ENCODE measurements at regions not wholly inside any gene's neighbourhood (a gene's known extent, or its start where the extent isn't known, plus 50 kb on each side); places are given as distances from the start of the nearest gene placed in this dataset.

- ATAC-seq (no peak), DNase-seq (peak in 1 of 2 donors; percentile 9)
- Mint-ChIP-seq H3K9me3 (no peaks in the 10 kb centered on the region), H3K4me3 (no peak overlapping the region), H3K36me3 (no peaks in the 10 kb centered on the region), H3K4me1 (peaks cover 0 to 6% of the 10 kb centered on the region in 2 donors), H3K27me3 (ENCODE audit: low read depth in 2 of 2) (no peaks in the 10 kb centered on the region), H3K27ac (no peak overlapping the region)
- no peak for TF ChIP-seq CTCF (IDR thresholded peaks at IDR 0.05)
- H3K9me3 ChIP-seq (ENCODE audit: control insufficient read depth, insufficient read depth, low read length), result no peaks in the 10 kb centered on the region
- 65% methylated on average over 5 of the region's 5 CpGs for whole genome bisulfite sequencing (ENCODE audit: insufficient coverage)
- intact Hi-C loops (cut with micrococcal nuclease), result loop anchor here (10.0 kb wide), 1 partner anchor 120 kb away; no protein-coding TSS in a partner anchor
- H3K36me3 ChIP-seq (ENCODE audit: control insufficient read depth, insufficient read depth, low read length), result no peaks in the 10 kb centered on the region
- no peaks in the 10 kb centered on the region for H3K27me3 ChIP-seq (ENCODE audit: control insufficient read depth, insufficient read depth, low read length)
- no peak overlapping the region for H3K27ac ChIP-seq (ENCODE audit: low read length)
- H3K4me1 ChIP-seq (ENCODE audit: control insufficient read depth, insufficient read depth, low read length), result no peaks in the 10 kb centered on the region
- no peak overlapping the region for H3K4me3 ChIP-seq (ENCODE audit: low read length)
These were observed 99.0 kb upstream of the TNFSF11 start for GRCh38 chr13:42474954-42475353.

GRCh38 chr13:42477596-42478190 lies 96.3 kb upstream of the TNFSF11 start:
- Mint-ChIP-seq H3K36me3 (no peaks in the 10 kb centered on the region), H3K27me3 (ENCODE audit: low read depth in 2 of 2) (no peaks in the 10 kb centered on the region), H3K4me3 (no peak overlapping the region), H3K9me3 (no peaks in the 10 kb centered on the region), H3K27ac (no peak overlapping the region), H3K4me1 (peaks cover 0 to 6% of the 10 kb centered on the region in 2 donors)
- no peak for DNase-seq
- WGBS (ENCODE audit: insufficient coverage), result 97% methylated on average over 9 of the region's 10 CpGs
- intact Hi-C loops (cut with micrococcal nuclease), result loop anchor here (10.0 kb wide), 1 partner anchor 123 kb away; no protein-coding TSS in a partner anchor
- no peaks in the 10 kb centered on the region for H3K4me1 ChIP-seq (ENCODE audit: control insufficient read depth, insufficient read depth, low read length)
- no peak overlapping the region for H3K27ac ChIP-seq (ENCODE audit: low read length)
- ATAC-seq, result no peak
- H3K27me3 ChIP-seq (ENCODE audit: control insufficient read depth, insufficient read depth, low read length), result no peaks in the 10 kb centered on the region
- no peaks in the 10 kb centered on the region for H3K9me3 ChIP-seq (ENCODE audit: control insufficient read depth, insufficient read depth, low read length)
- H3K36me3 ChIP-seq (ENCODE audit: control insufficient read depth, insufficient read depth, low read length), result no peaks in the 10 kb centered on the region
- H3K4me3 ChIP-seq (ENCODE audit: low read length), result no peak overlapping the region
- no peak for TF ChIP-seq CTCF (IDR thresholded peaks at IDR 0.05)

DNA sequence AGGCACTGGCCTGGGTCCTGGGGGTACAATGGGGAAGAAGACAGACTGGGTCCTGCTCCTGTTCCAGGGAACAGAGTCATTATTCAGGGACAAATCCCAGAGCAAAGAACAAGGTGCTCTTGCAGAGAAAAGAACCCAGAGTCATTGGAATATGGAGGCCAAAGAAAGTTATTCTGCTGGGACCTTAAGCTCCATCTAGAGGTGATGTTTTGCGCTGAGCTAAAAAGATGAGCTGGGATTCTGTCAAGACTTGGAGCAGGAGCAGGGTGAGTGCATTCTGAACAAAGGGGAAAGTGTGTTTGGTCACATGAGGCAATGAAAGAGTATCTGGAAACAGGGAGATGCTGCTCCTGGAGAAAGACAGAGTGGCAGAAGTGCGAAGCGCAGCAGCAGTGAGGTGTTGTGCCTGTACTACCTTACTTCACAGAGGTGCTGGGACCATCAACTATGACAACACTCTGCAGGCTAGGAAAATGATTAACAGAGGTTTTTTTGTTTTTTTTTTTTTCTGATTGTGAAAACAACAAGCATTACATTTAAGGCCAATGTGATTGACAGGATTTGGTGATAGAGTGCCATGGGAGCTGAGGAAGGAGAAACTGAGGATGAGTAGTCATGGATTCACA lies 95.3 kb upstream of the TNFSF11 start:
- Mint-ChIP-seq H3K9me3 (no peaks in the 10 kb centered on the region), H3K27me3 (ENCODE audit: low read depth in 2 of 2) (no peaks in the 10 kb centered on the region), H3K4me3 (no peak overlapping the region), H3K4me1 (peaks cover 0 to 6% of the 10 kb centered on the region in 2 donors), H3K27ac (no peak overlapping the region), H3K36me3 (no peaks in the 10 kb centered on the region)
- DNase-seq (peak in 1 of 2 donors; percentile 44), ATAC-seq (no peak)
- intact Hi-C loops (cut with micrococcal nuclease), result loop anchor here (10.0 kb wide), 1 partner anchor 124 kb away; no protein-coding TSS in a partner anchor
- Histone ChIP-seq H3K27ac (ENCODE audit: low read length) (no peak overlapping the region), H3K27me3 (ENCODE audit: control insufficient read depth, insufficient read depth, low read length) (no peaks in the 10 kb centered on the region), H3K36me3 (ENCODE audit: control insufficient read depth, insufficient read depth, low read length) (no peaks in the 10 kb centered on the region), H3K4me1 (ENCODE audit: control insufficient read depth, insufficient read depth, low read length) (no peaks in the 10 kb centered on the region), H3K4me3 (ENCODE audit: low read length) (no peak overlapping the region), H3K9me3 (ENCODE audit: control insufficient read depth, insufficient read depth, low read length) (no peaks in the 10 kb centered on the region)
- TF ChIP-seq CTCF (IDR thresholded peaks at IDR 0.05), result no peak
- WGBS (ENCODE audit: insufficient coverage), result 100% methylated on average over 3 of the region's 3 CpGs

DNA sequence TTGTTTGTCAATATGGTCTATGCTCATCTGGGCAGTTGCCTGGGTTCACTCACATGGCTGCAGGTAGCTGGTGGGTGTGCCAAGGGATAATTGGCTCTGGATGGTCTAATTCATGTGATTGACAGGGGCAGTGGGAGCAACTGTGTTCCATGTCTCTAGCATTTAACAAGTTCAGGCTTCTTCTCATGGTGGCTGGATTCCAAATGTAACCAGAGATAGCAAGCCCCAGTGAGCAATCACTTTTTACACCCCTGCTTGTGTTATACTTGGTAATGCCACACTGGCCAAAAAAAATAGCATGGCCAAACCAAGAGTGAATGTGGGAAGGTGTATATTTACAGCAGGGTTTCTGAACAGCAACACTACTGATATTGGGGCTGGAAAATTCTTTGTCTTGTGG lies 89.6 kb upstream of the TNFSF11 start:
- DNase-seq, result no peak
- no peak overlapping the region for H3K4me3 Mint-ChIP-seq
- H3K27me3 Mint-ChIP-seq (ENCODE audit: low read depth in 2 of 2), result no peaks in the 10 kb centered on the region
- TF ChIP-seq CTCF (IDR thresholded peaks at IDR 0.05), result no peak
- no peak overlapping the region for H3K27ac Mint-ChIP-seq
- no peaks in the 10 kb centered on the region for H3K36me3 Mint-ChIP-seq
- Histone ChIP-seq H3K27ac (ENCODE audit: low read length) (no peak overlapping the region), H3K27me3 (ENCODE audit: control insufficient read depth, insufficient read depth, low read length) (no peaks in the 10 kb centered on the region), H3K36me3 (ENCODE audit: control insufficient read depth, insufficient read depth, low read length) (no peaks in the 10 kb centered on the region), H3K4me3 (ENCODE audit: low read length) (no peak overlapping the region), H3K4me1 (ENCODE audit: control insufficient read depth, insufficient read depth, low read length) (no peaks in the 10 kb centered on the region), H3K9me3 (ENCODE audit: control insufficient read depth, insufficient read depth, low read length) (no peaks in the 10 kb centered on the region)
- no peaks in the 10 kb centered on the region for H3K4me1 Mint-ChIP-seq
- ATAC-seq, result no peak
- intact Hi-C loops (cut with micrococcal nuclease), result no loop called here
- H3K9me3 Mint-ChIP-seq, result no peaks in the 10 kb centered on the region
